HepG2 (cell line): ENCODE measurements at regions not wholly inside any gene's neighbourhood (a gene's known extent, or its start where the extent isn't known, plus 50 kb on each side); places are given as distances from the start of the nearest gene placed in this dataset.

Experiments used
- ATAC-seq: fragments of 200-7000 bp; cut with Tn5 transposase; 3 replicates; pipeline ENCODE4 v1.9.1; 2020; ENCODE audit warnings: mild to moderate bottlenecking, moderate library complexity
- BruUV-seq: library from RNA; stranded (reverse); fragments of 400-500 nt; replicated peaks from 2 replicates; lab custom pipeline; 2021; lab: Mats Ljungman, UMichigan
- CTCF ChIA-PET: fragments of 300-600 bp; formaldehyde crosslinking; extraction: SDS; loops from one replicate; lab custom pipeline; 2021; ENCODE audit warnings: low total read pairs, inconsistent platforms, low intra/inter-chr PET ratio; lab: Yijun Ruan, JAX
- POLR2A ChIA-PET: fragments of 350-600 bp; sonication (Branson Sonifier 250); formaldehyde crosslinking; loops from one replicate; lab custom pipeline; 2020; ENCODE audit warnings: antibody characterized with exemption, inconsistent platforms; lab: Yijun Ruan, JAX
- DNase-seq: peaks from one replicate; pipeline ENCODE4 v3.0.0-alpha.2; 2015; ENCODE audit warnings: low spot score
- FAIRE-seq: peaks from 3 replicates; lab custom pipeline; 2011; peaks lifted over from hg19 to GRCh38; lab: Jason Lieb, UNC
- H2AFZ ChIP-seq: one replicate; pipeline ENCODE4 v1.6.1; 2011; ENCODE audit warnings: low read length, inconsistent platforms
- H3K27ac ChIP-seq: fragments of 300-600 bp; 3 replicates; pipeline ENCODE4 v1.8.0; 2011; ENCODE audit warnings: mixed run types, mild to moderate bottlenecking, mixed read lengths, low read length, inconsistent platforms; ENCODE audit not compliant: insufficient read depth; ENCODE audit errors: extremely low read length
- H3K27me3 ChIP-seq, 2 experiments: fragments of 200-600 bp in 1 of 2; 2 replicates in 1 of 2; 3 replicates in 1 of 2; pipeline versions ENCODE4 v1.6.0 to v1.8.0; 2011; ENCODE audit warnings: low read length in 2 of 2, mild to moderate bottlenecking in 2 of 2, moderate library complexity in 2 of 2, inconsistent platforms in 1 of 2; ENCODE audit not compliant: insufficient read depth in 2 of 2, control insufficient read depth in 1 of 2
- H3K36me3 ChIP-seq, 2 experiments: fragments of 200-600 bp in 1 of 2; replicated peaks in 1 of 2; 2 replicates in 1 of 2; 3 replicates in 1 of 2; pipeline versions ENCODE4 v1.5.1 to v1.8.0; 2011; ENCODE audit warnings: low read length in 2 of 2, inconsistent platforms in 1 of 2; ENCODE audit not compliant: insufficient read depth in 2 of 2, control insufficient read depth in 1 of 2
- H3K4me1 ChIP-seq: 2 replicates; pipeline ENCODE4 v1.5.1; 2012; ENCODE audit warnings: low read length, inconsistent platforms; ENCODE audit not compliant: insufficient read depth
- H3K4me2 ChIP-seq: 2 replicates; pipeline ENCODE4 v1.6.0; 2011; ENCODE audit warnings: low read depth, low read length, inconsistent platforms
- H3K4me3 ChIP-seq, 3 experiments: fragments of 200-600 bp in 1 of 3; sonication (generic), shearing (Covaris generic) in 1 of 3; replicated peaks in 1 of 3; 2 replicates each; pipeline ENCODE4 v1.5.1; 2011 to 2016; ENCODE audit warnings: low read length in 3 of 3, inconsistent platforms in 2 of 3, low read depth in 2 of 3, mild to moderate bottlenecking in 2 of 3, control low read depth in 1 of 3, mixed read lengths in 1 of 3; ENCODE audit not compliant: insufficient read depth in 1 of 3
- H3K79me2 ChIP-seq: one replicate; pipeline ENCODE4 v1.6.1; 2011; ENCODE audit warnings: low read length, inconsistent platforms; ENCODE audit not compliant: insufficient read depth
- H3K9ac ChIP-seq: 2 replicates; pipeline ENCODE4 v1.6.0; 2011; ENCODE audit warnings: mild to moderate bottlenecking, low read depth, low read length, inconsistent platforms; ENCODE audit not compliant: insufficient read depth
- H3K9me3 ChIP-seq: 2 replicates; pipeline ENCODE4 v1.5.1; 2012; ENCODE audit warnings: mild to moderate bottlenecking, low read length
- H4K20me1 ChIP-seq: 2 replicates; pipeline ENCODE4 v1.6.0; 2011; ENCODE audit warnings: inconsistent platforms, mild to moderate bottlenecking, low read length, moderate library complexity; ENCODE audit not compliant: insufficient read depth
- HNF1B ChIP-seq: sonication (generic); formaldehyde crosslinking; IDR thresholded peaks from 2 replicates; pipeline ENCODE4 v1.5.1; 2020; ENCODE audit warnings: mild to moderate bottlenecking, moderate library complexity, missing genetic modification reagents
- PAF1 ChIP-seq: IDR thresholded peaks from 2 replicates; pipeline ENCODE4 v1.6.1; 2016; ENCODE audit warnings: missing genetic modification reagents, missing compliant biosample characterization
- REPIN1 ChIP-seq: sonication (generic); formaldehyde crosslinking; IDR thresholded peaks from 2 replicates; pipeline ENCODE4 v1.8.0; 2022; ENCODE audit warnings: missing genetic modification reagents, low read depth, mild to moderate bottlenecking, borderline replicate concordance
- SALL1 ChIP-seq: sonication (generic); formaldehyde crosslinking; IDR thresholded peaks from 2 replicates; pipeline ENCODE4 v1.8.0; 2022; ENCODE audit warnings: mild to moderate bottlenecking, missing genetic modification reagents
- ZNF501 ChIP-seq: sonication (generic); formaldehyde crosslinking; IDR thresholded peaks from 2 replicates; pipeline ENCODE4 v1.5.1; 2020; ENCODE audit warnings: mild to moderate bottlenecking, moderate library complexity, missing genetic modification reagents
- ZNF646 ChIP-seq: sonication (generic); formaldehyde crosslinking; IDR thresholded peaks from 2 replicates; pipeline ENCODE4 v1.9.0; 2021; ENCODE audit warnings: mild to moderate bottlenecking, missing genetic modification reagents
- ZNF788 ChIP-seq: sonication (generic); formaldehyde crosslinking; IDR thresholded peaks from 2 replicates; pipeline ENCODE4 v1.5.0; 2020; ENCODE audit warnings: mild to moderate bottlenecking, missing genetic modification reagents, borderline replicate concordance
- WGBS: methylation state at CpG from one replicate; pipeline ENCODE4 v1.1.6; 2017; ENCODE audit warnings: low lambda C conversion rate; 5-methylcytosine and 5-hydroxymethylcytosine counted together
- in situ Hi-C: cut with HindIII; loops from 2 replicates; pipeline ENCODE4 v1.10.0; 2017; ENCODE audit warnings: low pct_unique_long_range_greater_than_20kb; ENCODE audit not compliant: extremely low pct_ligation_motif_present
- intact Hi-C: fragments of 100-400 bp; cut with micrococcal nuclease; formaldehyde crosslinking; loops from one replicate; pipeline ENCODE4 v1.10.0; 2022; ENCODE audit not compliant: unreplicated experiment
- TF ChIP-seq, protein P1 (sequence below): sonication (generic); formaldehyde crosslinking; IDR thresholded peaks from 2 replicates; pipeline ENCODE4 v1.4.0; 2020; ENCODE audit warnings: mild to moderate bottlenecking, missing genetic modification reagents
- TF ChIP-seq, protein P2 (sequence below): IDR thresholded peaks from 2 replicates; pipeline ENCODE4 v1.6.1; 2012; ENCODE audit warnings: low read depth, low read length, improper control_type of control experiment

GRCh38 chr15:98514034-98514622 is 134.2 kb upstream of the IGF1R start (continued):
- TF ChIP-seq ZNF646 (CRISPR knock-in tag) = no peak
- TF ChIP-seq, protein P1, sequence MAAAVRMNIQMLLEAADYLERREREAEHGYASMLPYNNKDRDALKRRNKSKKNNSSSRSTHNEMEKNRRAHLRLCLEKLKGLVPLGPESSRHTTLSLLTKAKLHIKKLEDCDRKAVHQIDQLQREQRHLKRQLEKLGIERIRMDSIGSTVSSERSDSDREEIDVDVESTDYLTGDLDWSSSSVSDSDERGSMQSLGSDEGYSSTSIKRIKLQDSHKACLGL (CRISPR knock-in tag) = no peak

DNA sequence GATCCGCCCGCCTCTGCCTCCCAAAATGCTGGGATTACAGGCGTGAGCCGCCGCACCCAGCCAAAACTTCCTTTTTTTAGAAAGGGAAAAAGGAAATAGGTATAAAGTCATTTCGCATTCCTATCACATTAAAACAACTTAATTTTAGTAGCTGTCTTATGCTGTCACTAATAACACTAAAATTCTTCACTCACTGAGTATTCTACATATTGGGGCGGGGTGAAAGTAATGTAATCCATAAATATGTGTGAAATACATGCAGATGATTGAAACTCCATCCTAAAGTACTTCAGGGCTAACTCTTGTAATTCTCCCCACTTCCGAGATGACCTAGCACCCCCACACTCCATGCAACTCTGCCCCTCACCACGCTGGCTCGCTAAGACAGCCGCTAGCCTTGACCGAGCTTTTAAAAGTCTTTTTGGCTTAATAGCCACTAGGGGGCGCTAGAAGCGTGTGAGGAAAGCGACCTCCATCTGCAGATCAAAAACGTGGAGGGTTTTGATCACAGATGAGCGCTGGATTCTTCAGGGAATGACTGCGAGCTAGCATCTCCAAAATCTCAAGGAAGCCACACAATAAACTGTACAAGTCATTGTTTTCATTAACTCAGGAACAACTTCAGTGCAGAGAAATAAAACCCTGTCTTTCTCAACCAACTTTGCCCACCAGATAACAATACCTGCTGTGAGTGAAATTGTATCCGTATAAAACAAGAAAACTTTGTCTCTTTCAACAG is 129.3 kb upstream of the IGF1R start:
- in situ Hi-C loops = loop anchor here (5.0 kb wide), 1 partner anchor 538 kb away; no protein-coding TSS in a partner anchor
- Histone ChIP-seq H2AFZ (no peak overlapping the region), H3K9ac (no peak overlapping the region), H3K79me2 (no peaks in the 10 kb centered on the region), H3K27ac (no peak overlapping the region), H3K4me3 (no peak overlapping the region), H3K36me3 (no peaks in the 10 kb centered on the region), H3K27me3 (peaks cover 0 to 20% of the 10 kb centered on the region in 2 experiments; a peak in 3 of 5 replicates), H3K4me2 (peak overlapping the region; percentile 36; the same call in 1 of the 2 replicates), H4K20me1 (no peaks in the 10 kb centered on the region), H3K4me1 (peaks cover 32% of the 10 kb centered on the region), H3K9me3 (no peaks in the 10 kb centered on the region)
- ChIA-PET CTCF (interaction anchor here (0.7 to 2.4 kb wide), 6 partner anchors 128 to 558 kb away, joined by 3 to 12 read pairs (median 4); no protein-coding TSS in a partner anchor), POLR2A (no interaction called here)
- peak; percentile 59 for FAIRE-seq
- 42% methylated on average over 16 of the region's 19 CpGs for WGBS
- peak; percentile 82 for ATAC-seq
- intact Hi-C loops = loop anchor here (1.0 to 5.0 kb wide), 5 partner anchors 130 to 557 kb away; partner anchors contain the start of gene IGF1R
- DNase-seq = peak; percentile 67
- BruUV-seq = no TSS peak
- TF ChIP-seq PAF1 (CRISPR knock-in tag) (no peak), SALL1 (CRISPR knock-in tag) (0 out of 2 replicates have a peak, but pooled peaks have one; percentile 35), HNF1B (CRISPR knock-in tag) (0 out of 2 replicates have a peak, but pooled peaks have one; percentile 31), ZNF501 (0 out of 2 replicates have a peak, but pooled peaks have one; percentile 32), REPIN1 (CRISPR knock-in tag) (peak; percentile 25; the same call in 1 of the 2 replicates), ZNF788 (CRISPR knock-in tag) (no peak)
- TF ChIP-seq, protein P2, sequence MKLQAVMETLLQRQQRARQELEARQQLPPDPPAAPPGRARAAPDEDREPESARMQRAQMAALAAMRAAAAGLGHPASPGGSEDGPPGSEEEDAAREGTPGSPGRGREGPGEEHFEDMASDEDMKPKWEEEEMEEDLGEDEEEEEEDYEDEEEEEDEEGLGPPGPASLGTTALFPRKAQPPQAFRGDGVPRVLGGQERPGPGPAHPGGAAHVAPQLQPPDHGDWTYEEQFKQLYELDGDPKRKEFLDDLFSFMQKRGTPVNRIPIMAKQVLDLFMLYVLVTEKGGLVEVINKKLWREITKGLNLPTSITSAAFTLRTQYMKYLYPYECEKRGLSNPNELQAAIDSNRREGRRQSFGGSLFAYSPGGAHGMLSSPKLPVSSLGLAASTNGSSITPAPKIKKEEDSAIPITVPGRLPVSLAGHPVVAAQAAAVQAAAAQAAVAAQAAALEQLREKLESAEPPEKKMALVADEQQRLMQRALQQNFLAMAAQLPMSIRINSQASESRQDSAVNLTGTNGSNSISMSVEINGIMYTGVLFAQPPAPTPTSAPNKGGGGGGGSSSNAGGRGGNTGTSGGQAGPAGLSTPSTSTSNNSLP = peak; percentile 16; the same call in 1 of the 2 replicates
